GM18907 (cell line): ENCODE measurements at regions not wholly inside any gene's neighbourhood (a gene's known extent, or its start where the extent isn't known, plus 50 kb on each side); places are given as distances from the start of the nearest gene placed in this dataset.
A peak's percentile ranks its signal among the peaks of the same experiment; 100 is the strongest.

Experiments used
- ATAC-seq: cut with Tn5 transposase; IDR thresholded peaks from one replicate; pipeline ENCODE4 v1.9.1; 2021; ENCODE audit warnings: mild to moderate bottlenecking, moderate library complexity; ENCODE audit not compliant: unreplicated experiment

- ATAC-seq = no peak
These were observed 341.0 kb downstream of the SEC14L1 start for GRCh38 chr17:77481476-77482374.

- no peak for ATAC-seq
These were observed 341.8 kb downstream of the SEC14L1 start for GRCh38 chr17:77482375-77483127.

- no peak for ATAC-seq
These were observed 342.4 kb downstream of the SEC14L1 start for GRCh38 chr17:77483128-77483598.

- ATAC-seq = no peak
These were observed 343.3 kb downstream of the SEC14L1 start for GRCh38 chr17:77484111-77484510.

- no peak for ATAC-seq
These were observed 344.5 kb downstream of the SEC14L1 start for GRCh38 chr17:77485089-77485833.

- no peak for ATAC-seq
These were observed 346.5 kb downstream of the SEC14L1 start for GRCh38 chr17:77487211-77487629.

- ATAC-seq = no peak
These were observed 347.1 kb downstream of the SEC14L1 start for GRCh38 chr17:77487677-77488530.

- no peak for ATAC-seq
These were observed 347.9 kb downstream of the SEC14L1 start for GRCh38 chr17:77488531-77489238.

- no peak for ATAC-seq
These were observed 348.6 kb downstream of the SEC14L1 start for GRCh38 chr17:77489239-77489892.

- ATAC-seq = no peak
These were observed 349.1 kb downstream of the SEC14L1 start for GRCh38 chr17:77489893-77490255.

GRCh38 chr17:77490361-77491183 lies 349.8 kb downstream of the SEC14L1 start:
- no peak for ATAC-seq

- peak; percentile 40 for ATAC-seq
These were observed 351.2 kb downstream of the SEC14L1 start for GRCh38 chr17:77491921-77492445.

- no peak for ATAC-seq
These were observed 351.9 kb downstream of the SEC14L1 start for GRCh38 chr17:77492446-77493237.

GRCh38 chr17:77493238-77493820 lies 352.6 kb downstream of the SEC14L1 start:
- ATAC-seq = no peak

GRCh38 chr17:77493901-77494663 lies 353.3 kb downstream of the SEC14L1 start:
- no peak for ATAC-seq
